Mesendoderm (in vitro differentiated cells): ENCODE measurements at regions not wholly inside any gene's neighbourhood (a gene's known extent, or its start where the extent isn't known, plus 50 kb on each side); places are given as distances from the start of the nearest gene placed in this dataset.
"Not testable (repeated sequence)": the region's sequence is repeated elsewhere in the genome, so short reads cannot be mapped to it uniquely, and the experiment has no call there.

Experiments
- DNase-seq: peaks from one replicate; pipeline ENCODE4 v3.0.0; 2013
- H2AK5ac ChIP-seq: 2 replicates; pipeline ENCODE4 v1.6.1; 2013; ENCODE audit warnings: low read length, inconsistent platforms
- H2BK120ac ChIP-seq: 2 replicates; pipeline ENCODE4 v1.6.1; 2013; ENCODE audit warnings: low read depth, mild to moderate bottlenecking, low read length, moderate library complexity, mixed read lengths
- H2BK15ac ChIP-seq: replicated peaks from 2 replicates; pipeline ENCODE4 v1.6.1; 2013; ENCODE audit warnings: low read depth, mild to moderate bottlenecking, moderate library complexity
- H2BK5ac ChIP-seq: 2 replicates; pipeline ENCODE4 v1.6.1; 2013; ENCODE audit warnings: low read length, inconsistent platforms
- H3K18ac ChIP-seq: 2 replicates; pipeline ENCODE4 v1.6.1; 2013; ENCODE audit warnings: mild to moderate bottlenecking, low read length, mixed read lengths
- H3K23ac ChIP-seq: one replicate; pipeline ENCODE4 v1.6.1; 2013; ENCODE audit warnings: low read length
- H3K27ac ChIP-seq: 2 replicates; pipeline ENCODE4 v1.5.1; 2013; ENCODE audit warnings: low read depth, mild to moderate bottlenecking, inconsistent platforms, low read length, moderate library complexity
- H3K27me3 ChIP-seq: 2 replicates; pipeline ENCODE4 v1.6.1; 2013; ENCODE audit warnings: low read length, control low read depth, mild to moderate bottlenecking, inconsistent platforms; ENCODE audit not compliant: insufficient read depth, poor library complexity
- H3K36me3 ChIP-seq: 2 replicates; pipeline ENCODE4 v1.6.1; 2013; ENCODE audit warnings: low read length, inconsistent platforms; ENCODE audit not compliant: control insufficient read depth, insufficient read depth
- H3K4ac ChIP-seq: one replicate; pipeline ENCODE4 v1.6.1; 2013; ENCODE audit warnings: low read depth, mild to moderate bottlenecking, low read length, moderate library complexity
- H3K4me1 ChIP-seq: 2 replicates; pipeline ENCODE4 v1.6.1; 2013; ENCODE audit warnings: low read depth, low read length, inconsistent platforms; ENCODE audit not compliant: control insufficient read depth
- H3K4me2 ChIP-seq: 2 replicates; pipeline ENCODE4 v1.6.1; 2013; ENCODE audit warnings: low read length
- H3K4me3 ChIP-seq: 2 replicates; pipeline ENCODE4 v1.5.1; 2013; ENCODE audit warnings: mild to moderate bottlenecking, low read length
- H3K56ac ChIP-seq: one replicate; pipeline ENCODE4 v1.6.1; 2013; ENCODE audit warnings: low read length
- H3K79me1 ChIP-seq: 2 replicates; pipeline ENCODE4 v1.6.1; 2013; ENCODE audit warnings: low read length, inconsistent platforms
- H3K79me2 ChIP-seq: 2 replicates; pipeline ENCODE4 v1.6.1; 2013; ENCODE audit warnings: mild to moderate bottlenecking, low read length; ENCODE audit not compliant: control insufficient read depth, insufficient read depth
- H3K9ac ChIP-seq: 2 replicates; pipeline ENCODE4 v1.6.1; 2013; ENCODE audit warnings: low read length, inconsistent platforms
- H4K5ac ChIP-seq: one replicate; pipeline ENCODE4 v1.6.1; 2013; ENCODE audit warnings: low read length
- H4K8ac ChIP-seq: one replicate; pipeline ENCODE4 v1.6.1; 2013; ENCODE audit warnings: low read depth, mild to moderate bottlenecking, control low read depth, low read length, moderate library complexity
- WGBS: extraction: QIAGEN DNeasy Blood & Tissue Kit; methylation state at CpG from one replicate; pipeline ENCODE4 v1.1.7; 2013; ENCODE audit warnings: low lambda C conversion rate, missing lambda C conversion rate; ENCODE audit not compliant: insufficient coverage; ENCODE audit errors: extremely low coverage; 5-methylcytosine and 5-hydroxymethylcytosine counted together

DNA sequence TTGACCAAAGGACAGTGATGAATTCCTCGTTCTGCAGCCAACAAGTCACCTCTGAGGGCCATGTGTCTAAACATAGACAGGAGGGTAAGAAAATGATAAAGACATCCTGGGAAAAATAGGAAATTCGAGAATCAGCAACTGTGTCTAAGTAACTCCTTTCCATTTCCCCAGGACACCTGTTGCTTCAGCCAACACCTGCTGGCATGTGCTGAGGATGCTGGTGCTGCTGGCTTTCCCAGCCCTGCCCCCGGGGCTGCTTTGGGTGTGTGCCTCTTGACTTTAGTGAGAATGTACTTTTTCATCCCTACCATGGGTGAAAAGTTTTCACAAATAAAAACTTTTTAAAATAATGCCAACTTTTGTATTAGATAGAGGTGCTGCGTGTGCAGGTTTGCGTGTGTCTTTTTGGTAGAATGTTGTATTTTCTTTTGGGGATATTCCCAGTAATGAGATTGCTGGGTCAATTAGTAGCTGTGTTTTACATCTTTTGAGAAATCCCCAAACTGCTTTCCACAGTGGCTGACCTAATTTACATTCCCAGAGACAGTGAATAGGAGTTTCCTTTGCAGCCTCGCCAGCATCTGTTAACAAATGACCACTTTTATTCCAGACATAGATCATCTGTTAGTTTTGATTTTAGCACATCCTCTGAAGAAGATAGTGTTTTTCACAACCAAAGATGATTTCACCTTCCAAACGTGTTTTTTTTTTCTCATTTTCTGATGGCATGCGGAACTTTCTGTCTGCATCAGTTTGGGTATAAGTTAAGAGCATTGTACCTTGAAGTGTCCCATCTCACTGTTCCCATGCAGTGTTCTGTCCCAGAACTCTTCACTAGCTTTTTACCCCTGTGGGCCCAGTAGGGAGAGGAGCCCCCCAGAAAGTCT is 104.2 kb upstream of the ACBD5 start:
- no peak overlapping the region for H4K8ac ChIP-seq
- no peak overlapping the region for H3K56ac ChIP-seq
- H3K79me1 ChIP-seq: no peaks in the 10 kb centered on the region
- no peak overlapping the region for H3K4me2 ChIP-seq
- DNase-seq: no peak
- no peaks in the 10 kb centered on the region for H3K27me3 ChIP-seq
- H3K4me1 ChIP-seq: no peaks in the 10 kb centered on the region
- H3K4me3 ChIP-seq: no peak overlapping the region
- no CpG with 5 or more reads among the region's 8 CpGs for WGBS
- no peak overlapping the region for H2BK15ac ChIP-seq
- H3K36me3 ChIP-seq: no peaks in the 10 kb centered on the region
- H3K79me2 ChIP-seq: no peaks in the 10 kb centered on the region
- H3K27ac ChIP-seq: no peak overlapping the region
- no peak overlapping the region for H4K5ac ChIP-seq
- no peak overlapping the region for H2AK5ac ChIP-seq
- H2BK120ac ChIP-seq: no peak overlapping the region
- no peak overlapping the region for H3K18ac ChIP-seq
- H2BK5ac ChIP-seq: no peak overlapping the region
- no peak overlapping the region for H3K4ac ChIP-seq
- H3K23ac ChIP-seq: no peak overlapping the region
- no peak overlapping the region for H3K9ac ChIP-seq

DNA sequence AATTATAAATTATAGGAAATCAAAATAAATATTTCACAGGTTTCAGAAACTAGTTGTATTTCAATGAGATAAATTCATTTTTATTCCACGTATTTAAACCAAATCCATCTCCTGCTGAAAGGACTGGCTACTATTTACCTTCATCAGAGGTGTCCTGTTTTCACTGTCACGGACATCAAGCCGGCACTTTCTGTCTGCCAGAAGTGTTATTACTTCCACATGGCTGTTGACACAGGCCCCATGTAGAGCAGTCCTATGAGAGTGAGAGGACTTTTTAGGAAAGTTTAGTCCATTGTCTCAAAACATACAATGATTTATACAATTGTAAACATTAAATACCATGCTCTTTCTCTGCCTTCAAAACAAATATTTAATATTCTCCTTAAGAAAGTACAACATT is 100.4 kb upstream of the ACBD5 start:
- H4K8ac ChIP-seq: no peak overlapping the region
- no peak overlapping the region for H2BK5ac ChIP-seq
- no peaks in the 10 kb centered on the region for H3K79me1 ChIP-seq
- no peak overlapping the region for H3K23ac ChIP-seq
- H3K56ac ChIP-seq: no peak overlapping the region
- H3K79me2 ChIP-seq: no peaks in the 10 kb centered on the region
- H2AK5ac ChIP-seq: no peak overlapping the region
- H3K27me3 ChIP-seq: no peaks in the 10 kb centered on the region
- no peak overlapping the region for H3K18ac ChIP-seq
- no peak overlapping the region for H3K4ac ChIP-seq
- no peak overlapping the region for H3K9ac ChIP-seq
- no peak overlapping the region for H3K4me2 ChIP-seq
- no peaks in the 10 kb centered on the region for H3K4me1 ChIP-seq
- H3K36me3 ChIP-seq: no peaks in the 10 kb centered on the region
- no peak overlapping the region for H3K27ac ChIP-seq
- H4K5ac ChIP-seq: no peak overlapping the region
- DNase-seq: no peak
- no peak overlapping the region for H2BK15ac ChIP-seq
- no CpG with 5 or more reads among the region's 3 CpGs for WGBS
- no peak overlapping the region for H2BK120ac ChIP-seq
- H3K4me3 ChIP-seq: no peak overlapping the region

DNA sequence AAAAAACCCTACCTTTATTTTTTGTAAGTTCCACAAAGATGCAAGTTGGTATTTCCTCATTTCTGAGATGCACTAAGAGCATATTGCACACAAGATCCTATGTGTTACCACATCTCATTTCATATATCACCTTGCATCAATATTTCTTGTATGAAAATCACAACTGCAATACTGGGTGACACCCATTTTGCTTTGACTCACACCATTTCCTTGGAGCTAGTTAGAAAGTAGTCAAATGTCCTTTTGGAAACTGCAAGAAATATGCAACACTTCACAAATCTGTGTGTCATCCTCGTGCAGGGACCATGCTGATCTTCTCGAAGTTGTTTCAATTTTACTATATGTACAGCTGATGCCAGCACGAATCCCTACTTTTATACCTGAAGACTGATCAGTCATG is 94.6 kb upstream of the ACBD5 start:
- no CpG with 5 or more reads among the region's 3 CpGs for WGBS
- H2BK120ac ChIP-seq, H2BK5ac ChIP-seq, DNase-seq, H3K79me1 ChIP-seq, H3K4me1 ChIP-seq, H3K18ac ChIP-seq, H2AK5ac ChIP-seq, H3K4ac ChIP-seq, H3K4me3 ChIP-seq, H3K56ac ChIP-seq, H4K8ac ChIP-seq, H3K23ac ChIP-seq, H3K27ac ChIP-seq, H3K36me3 ChIP-seq, H3K27me3 ChIP-seq, H3K79me2 ChIP-seq, H3K9ac ChIP-seq, H2BK15ac ChIP-seq, H4K5ac ChIP-seq, H3K4me2 ChIP-seq: not testable (repeated sequence)

DNA sequence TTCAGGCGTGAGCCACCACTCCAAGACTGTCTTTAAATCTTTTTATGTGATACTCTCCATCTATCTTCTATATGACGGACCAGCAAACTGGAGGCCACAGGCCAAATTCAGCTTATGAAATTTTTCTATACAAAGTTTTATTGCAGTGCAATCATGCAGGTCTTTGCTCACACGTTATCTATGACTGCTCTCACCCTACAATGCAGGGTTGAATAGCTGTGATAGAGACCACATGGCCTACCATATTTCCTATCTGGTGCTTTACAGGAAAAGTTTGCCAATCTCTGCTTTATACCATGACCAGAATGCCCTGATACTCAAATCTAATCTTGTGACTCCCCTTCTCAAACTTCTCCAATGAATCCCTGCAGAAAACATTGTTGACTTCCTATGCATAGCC is 89.5 kb upstream of the ACBD5 start:
- H3K4ac ChIP-seq: no peak overlapping the region
- no peak overlapping the region for H3K9ac ChIP-seq
- H3K23ac ChIP-seq: no peak overlapping the region
- no peak for DNase-seq
- H3K36me3 ChIP-seq: no peaks in the 10 kb centered on the region
- no peak overlapping the region for H3K27ac ChIP-seq
- H2BK120ac ChIP-seq: no peak overlapping the region
- no peaks in the 10 kb centered on the region for H3K27me3 ChIP-seq
- no peak overlapping the region for H2BK15ac ChIP-seq
- no peak overlapping the region for H3K4me2 ChIP-seq
- no peak overlapping the region for H4K8ac ChIP-seq
- no peaks in the 10 kb centered on the region for H3K4me1 ChIP-seq
- no peak overlapping the region for H4K5ac ChIP-seq
- H2AK5ac ChIP-seq: no peak overlapping the region
- no peaks in the 10 kb centered on the region for H3K79me2 ChIP-seq
- H3K18ac ChIP-seq: no peak overlapping the region
- H3K79me1 ChIP-seq: no peaks in the 10 kb centered on the region
- no peak overlapping the region for H3K4me3 ChIP-seq
- H2BK5ac ChIP-seq: no peak overlapping the region
- WGBS: no CpG with 5 or more reads among the region's 3 CpGs
- H3K56ac ChIP-seq: no peak overlapping the region

DNA sequence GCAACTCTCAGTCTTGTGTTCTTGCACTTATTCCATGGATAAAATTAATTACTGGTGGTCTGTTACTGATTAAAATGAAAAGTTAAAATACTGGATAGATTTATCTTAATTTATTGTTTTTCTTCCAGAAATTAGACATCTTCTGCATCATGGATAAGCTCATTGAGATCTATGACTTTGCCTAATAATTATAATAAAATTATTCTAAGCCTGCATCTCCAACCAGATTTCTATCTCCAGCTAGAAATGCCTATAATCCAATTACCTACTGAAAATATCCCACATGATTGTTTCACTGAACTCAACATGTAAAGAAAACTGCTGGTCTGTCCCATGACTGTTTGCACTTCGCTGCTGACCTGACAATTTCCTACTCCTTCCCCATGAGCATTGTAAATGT is 88.3 kb upstream of the ACBD5 start:
- Histone ChIP-seq H3K4me2 (no peak overlapping the region), H3K27me3 (no peaks in the 10 kb centered on the region), H3K56ac (no peak overlapping the region), H3K4ac (no peak overlapping the region), H3K18ac (no peak overlapping the region), H3K23ac (no peak overlapping the region), H2AK5ac (no peak overlapping the region), H3K79me2 (no peaks in the 10 kb centered on the region), H2BK5ac (no peak overlapping the region), H3K36me3 (no peaks in the 10 kb centered on the region), H2BK15ac (no peak overlapping the region), H4K5ac (no peak overlapping the region), H3K27ac (no peak overlapping the region), H4K8ac (no peak overlapping the region), H3K9ac (no peak overlapping the region), H3K79me1 (no peaks in the 10 kb centered on the region), H3K4me1 (no peaks in the 10 kb centered on the region), H3K4me3 (no peak overlapping the region), H2BK120ac (no peak overlapping the region)
- no peak for DNase-seq
- no CpG with 5 or more reads among the region's 1 CpG for WGBS

DNA sequence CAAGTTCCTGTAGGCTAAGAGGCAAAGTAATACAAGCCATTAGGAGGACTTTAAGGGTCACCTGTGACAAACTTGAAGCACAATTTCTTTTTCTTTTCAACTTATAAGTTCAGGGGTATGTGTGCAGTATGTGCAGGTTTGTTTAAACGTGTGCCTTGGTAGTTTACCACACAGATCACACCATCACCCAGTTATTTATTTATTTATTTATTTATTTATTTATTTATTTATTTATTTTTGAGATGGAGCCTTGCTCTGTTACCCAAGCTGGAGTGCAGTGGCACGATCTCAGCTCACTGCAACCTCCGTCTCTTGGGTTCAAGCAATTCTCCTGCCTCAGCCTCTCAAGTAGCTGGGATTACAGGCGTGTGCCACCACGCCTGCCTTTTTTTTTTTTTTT is 86.2 kb upstream of the ACBD5 start:
- no CpG with 5 or more reads among the region's 5 CpGs for WGBS
- H3K79me1 ChIP-seq, H3K27ac ChIP-seq, H2BK120ac ChIP-seq, H3K36me3 ChIP-seq, H3K4me1 ChIP-seq, H3K79me2 ChIP-seq, H3K9ac ChIP-seq, H3K18ac ChIP-seq, H3K56ac ChIP-seq, H2AK5ac ChIP-seq, H4K5ac ChIP-seq, H3K27me3 ChIP-seq, H2BK5ac ChIP-seq, H3K4ac ChIP-seq, DNase-seq, H2BK15ac ChIP-seq, H3K4me2 ChIP-seq, H3K23ac ChIP-seq, H4K8ac ChIP-seq, H3K4me3 ChIP-seq: not testable (repeated sequence)
